ENCODE measurements at regions not wholly inside any gene's neighbourhood (a gene's known extent, or its start where the extent isn't known, plus 50 kb on each side); places are given as distances from the start of the nearest gene placed in this dataset.

DNA sequence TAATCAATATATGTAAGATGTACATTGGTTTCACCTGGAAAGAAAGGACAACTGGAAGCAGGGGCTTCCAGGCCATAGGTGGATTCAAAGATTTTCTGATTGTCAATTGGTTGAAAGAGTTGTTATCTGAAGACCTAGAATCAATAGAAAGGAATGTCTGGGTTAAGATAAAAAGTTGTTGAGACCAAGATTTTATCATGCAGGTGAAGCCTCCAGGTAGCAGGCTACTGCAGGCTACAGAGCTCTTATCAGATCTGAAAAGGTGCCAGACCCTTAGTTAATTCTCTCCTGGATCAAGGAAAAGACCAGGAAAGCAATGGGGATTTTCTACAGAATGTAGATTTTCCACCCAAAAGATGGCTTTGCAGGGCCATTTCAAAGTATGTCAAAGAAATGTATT is 487.2 kb downstream of the BTBD3 start:
- DNase-seq (ENCODE audit: extremely low spot score): no peak
- CTCF ChIA-PET: no interaction called here
- TF ChIP-seq, protein P1, sequence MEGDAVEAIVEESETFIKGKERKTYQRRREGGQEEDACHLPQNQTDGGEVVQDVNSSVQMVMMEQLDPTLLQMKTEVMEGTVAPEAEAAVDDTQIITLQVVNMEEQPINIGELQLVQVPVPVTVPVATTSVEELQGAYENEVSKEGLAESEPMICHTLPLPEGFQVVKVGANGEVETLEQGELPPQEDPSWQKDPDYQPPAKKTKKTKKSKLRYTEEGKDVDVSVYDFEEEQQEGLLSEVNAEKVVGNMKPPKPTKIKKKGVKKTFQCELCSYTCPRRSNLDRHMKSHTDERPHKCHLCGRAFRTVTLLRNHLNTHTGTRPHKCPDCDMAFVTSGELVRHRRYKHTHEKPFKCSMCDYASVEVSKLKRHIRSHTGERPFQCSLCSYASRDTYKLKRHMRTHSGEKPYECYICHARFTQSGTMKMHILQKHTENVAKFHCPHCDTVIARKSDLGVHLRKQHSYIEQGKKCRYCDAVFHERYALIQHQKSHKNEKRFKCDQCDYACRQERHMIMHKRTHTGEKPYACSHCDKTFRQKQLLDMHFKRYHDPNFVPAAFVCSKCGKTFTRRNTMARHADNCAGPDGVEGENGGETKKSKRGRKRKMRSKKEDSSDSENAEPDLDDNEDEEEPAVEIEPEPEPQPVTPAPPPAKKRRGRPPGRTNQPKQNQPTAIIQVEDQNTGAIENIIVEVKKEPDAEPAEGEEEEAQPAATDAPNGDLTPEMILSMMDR (IDR thresholded peaks at IDR 0.05; ENCODE audit: control extremely low read depth, extremely low read depth, low read depth, missing control alignments): no peak
- POLR2A ChIA-PET: no interaction called here

DNA sequence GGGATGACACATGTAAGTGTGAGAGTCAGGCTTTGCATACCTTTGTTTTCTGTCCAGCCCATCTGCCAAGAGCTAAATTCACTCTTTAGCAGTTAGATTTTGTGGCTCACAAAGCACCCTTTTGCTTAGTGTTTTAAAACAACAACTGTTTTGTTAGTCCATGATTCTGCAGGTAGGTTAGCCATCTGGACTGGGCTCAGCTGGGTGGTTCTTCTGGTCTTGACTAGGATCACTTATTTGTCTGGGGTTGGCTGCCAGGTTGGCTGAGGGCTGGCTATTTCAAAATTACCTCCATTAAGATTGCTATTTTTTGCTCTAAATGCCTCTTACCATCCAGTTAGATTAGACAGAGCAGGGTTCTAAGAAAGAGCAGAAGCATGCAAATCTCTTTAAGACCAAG is 489.3 kb downstream of the BTBD3 start:
- TF ChIP-seq, protein P1 (IDR thresholded peaks at IDR 0.05; ENCODE audit: control extremely low read depth, extremely low read depth, low read depth, missing control alignments): no peak
- ChIA-PET CTCF (no interaction called here), POLR2A (no interaction called here)
- no peak for DNase-seq (ENCODE audit: extremely low spot score)

DNA sequence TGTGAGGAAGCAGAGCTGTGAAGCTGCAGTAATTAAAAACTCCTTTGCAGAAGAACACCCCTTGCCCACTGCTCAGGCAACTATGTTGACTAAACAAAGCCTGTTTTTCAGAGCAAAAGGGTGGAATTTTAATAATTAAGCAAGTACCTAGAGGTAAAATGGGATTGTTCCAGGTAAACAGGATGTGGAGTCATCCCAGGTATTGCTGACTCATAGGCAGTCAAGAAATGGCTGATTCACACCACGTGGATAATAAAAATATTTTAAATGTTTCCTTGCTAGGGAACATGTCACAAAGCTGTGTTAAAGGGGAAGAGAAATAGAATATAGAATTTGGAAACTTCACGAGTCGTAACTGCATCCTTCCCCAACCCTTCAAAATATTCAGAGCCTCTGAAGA is 491.8 kb downstream of the BTBD3 start:
- CTCF ChIA-PET: no interaction called here
- no peak for DNase-seq (ENCODE audit: extremely low spot score)
- POLR2A ChIA-PET: no interaction called here
- TF ChIP-seq, protein P1 (IDR thresholded peaks at IDR 0.05; ENCODE audit: control extremely low read depth, extremely low read depth, low read depth, missing control alignments): no peak

DNA sequence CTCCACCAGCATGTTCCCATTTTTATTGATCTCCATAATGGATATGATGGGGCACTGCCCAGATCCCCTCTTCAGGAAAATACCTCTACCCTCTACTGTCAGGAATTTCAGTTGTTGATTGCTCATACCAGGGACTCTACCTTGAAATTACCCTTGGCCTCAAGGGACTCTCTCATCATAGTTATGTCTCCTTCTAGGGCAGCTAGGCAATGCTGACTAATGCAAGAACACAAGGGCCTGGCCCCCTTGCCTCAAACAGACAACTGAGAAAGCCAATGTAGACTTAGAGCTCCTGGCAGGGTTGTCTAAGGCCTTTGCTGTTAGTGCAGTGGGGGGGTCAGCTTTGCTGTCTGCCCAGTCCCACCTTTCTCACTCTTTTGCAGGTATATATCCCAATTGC is 493.1 kb downstream of the BTBD3 start:
- CTCF ChIA-PET: interaction anchor here (0.8 kb wide), 1 partner anchor 15 kb away, joined by 3 read pairs; no protein-coding TSS in a partner anchor
- TF ChIP-seq, protein P1 (IDR thresholded peaks at IDR 0.05; ENCODE audit: control extremely low read depth, extremely low read depth, low read depth, missing control alignments): no peak
- no peak for DNase-seq (ENCODE audit: extremely low spot score)
- POLR2A ChIA-PET: no interaction called here

DNA sequence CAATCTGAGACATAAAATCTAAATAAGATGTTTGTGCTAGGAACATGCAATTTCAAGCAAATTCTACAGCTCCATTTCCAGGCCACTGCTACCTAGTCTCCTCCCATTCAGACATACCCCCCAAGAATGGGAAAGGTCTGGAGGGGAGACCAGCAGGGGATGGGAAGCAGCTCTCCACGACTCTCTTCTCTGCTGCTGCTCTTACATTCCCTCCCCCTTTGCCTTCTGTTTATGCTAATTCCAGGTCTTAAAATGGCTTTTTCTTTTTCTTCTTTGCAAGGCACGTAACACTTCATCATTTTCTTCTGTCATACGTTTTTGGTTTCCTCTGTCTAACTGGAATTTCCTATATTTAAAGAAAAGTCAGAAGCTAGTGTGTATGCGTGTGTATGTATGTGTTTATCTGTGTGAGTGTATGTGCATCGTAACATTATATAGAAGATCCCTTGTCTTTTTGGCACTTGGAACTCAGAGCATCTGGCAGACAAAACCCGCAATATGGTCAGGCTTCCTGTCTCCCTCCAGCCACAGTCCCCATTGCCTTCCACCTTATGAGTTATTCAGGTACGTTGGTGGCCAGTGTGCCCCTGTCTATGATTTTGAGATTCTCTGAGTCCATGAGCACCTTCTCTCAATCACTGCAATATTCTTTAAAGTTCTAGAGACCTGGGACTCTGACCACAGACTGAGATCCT is 493.7 kb downstream of the BTBD3 start:
- POLR2A ChIA-PET: no interaction called here
- CTCF ChIA-PET: interaction anchor here (0.8 kb wide), 1 partner anchor 16 kb away, joined by 3 read pairs; no protein-coding TSS in a partner anchor
- TF ChIP-seq, protein P1 (IDR thresholded peaks at IDR 0.05; ENCODE audit: control extremely low read depth, extremely low read depth, low read depth, missing control alignments): no peak
- DNase-seq (ENCODE audit: extremely low spot score): no peak

DNA sequence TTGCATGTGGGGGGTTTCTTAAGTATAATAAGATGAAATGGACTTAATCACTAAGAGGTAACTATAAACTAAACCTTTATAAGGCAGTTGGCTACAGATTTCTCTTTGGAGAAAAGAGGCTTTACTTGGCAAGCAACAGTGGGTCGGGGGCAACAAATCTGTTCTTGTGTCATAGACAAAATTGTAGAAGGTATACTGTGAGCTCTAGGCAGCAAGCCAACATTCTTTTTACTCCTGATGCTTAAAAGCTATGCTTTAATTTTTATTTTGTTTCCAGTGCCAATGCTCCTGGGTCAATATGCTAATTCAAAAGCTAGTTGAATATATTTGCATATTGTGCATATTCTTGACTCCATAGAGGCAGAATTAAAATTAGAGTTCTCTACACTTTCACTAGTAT is 495.4 kb downstream of the BTBD3 start:
- ChIA-PET CTCF (no interaction called here), POLR2A (no interaction called here)
- no peak for DNase-seq (ENCODE audit: extremely low spot score)
- TF ChIP-seq, protein P1 (IDR thresholded peaks at IDR 0.05; ENCODE audit: control extremely low read depth, extremely low read depth, low read depth, missing control alignments): no peak

Data from GM10248 (cell line).